Suprapubic skin (tissue), 4 donors: ENCODE measurements at regions not wholly inside any gene's neighbourhood (a gene's known extent, or its start where the extent isn't known, plus 50 kb on each side); places are given as distances from the start of the nearest gene placed in this dataset.

Experiments used
- DNase-seq, 2 donors: peaks; one replicate each; pipeline ENCODE4 v3.0.0-alpha.2; 2019; ENCODE audit warnings: low spot score in 2 of 2
- H3K27ac ChIP-seq: fragments of 200-600 bp; sonication (generic); one replicate; pipeline ENCODE4 v1.5.1; 2019
- H3K27me3 ChIP-seq: fragments of 200-600 bp; sonication (generic); one replicate; pipeline ENCODE4 v1.5.1; 2019
- H3K36me3 ChIP-seq: fragments of 200-600 bp; sonication (generic); one replicate; pipeline ENCODE4 v1.5.1; 2019
- H3K4me1 ChIP-seq: fragments of 200-600 bp; sonication (generic); one replicate; pipeline ENCODE4 v1.5.1; 2019
- H3K4me3 ChIP-seq: fragments of 200-600 bp; sonication (generic); one replicate; pipeline ENCODE4 v1.5.1; 2019; ENCODE audit warnings: mild to moderate bottlenecking
- H3K9me3 ChIP-seq: fragments of 200-600 bp; sonication (generic); one replicate; pipeline ENCODE4 v1.5.1; 2019
- CTCF ChIP-seq, 2 donors: fragments of 200-600 bp in 1 of 2; fragments of 450-650 bp in 1 of 2; sonication (generic) in 1 of 2; IDR thresholded peaks; one replicate each; pipeline ENCODE4 v1.5.1; 2016 to 2019; ENCODE audit warnings: antibody characterized with exemption in 2 of 2, mild to moderate bottlenecking in 1 of 2, moderate library complexity in 1 of 2
- EP300 ChIP-seq: sonication (generic); formaldehyde crosslinking; IDR thresholded peaks from one replicate; pipeline ENCODE4 v1.6.1; 2017; ENCODE audit warnings: antibody characterized with exemption
- POLR2A ChIP-seq, 2 donors: fragments of 450-650 bp; IDR thresholded peaks; one replicate each; pipeline ENCODE4 v1.6.1; 2017; ENCODE audit warnings: antibody characterized with exemption in 2 of 2, mild to moderate bottlenecking in 2 of 2, moderate library complexity in 2 of 2
- POLR2AphosphoS5 ChIP-seq, 3 donors: sonication (generic); formaldehyde crosslinking; IDR thresholded peaks; one replicate each; pipeline ENCODE4 v1.6.1; 2017; ENCODE audit warnings: antibody characterized with exemption in 3 of 3
- WGBS: methylation state at CpG from one replicate; pipeline ENCODE4 v1.1.5; 2018; 5-methylcytosine and 5-hydroxymethylcytosine counted together

GRCh38 chr14:92259613-92260357 is 63.2 kb upstream of the SLC24A4 start:
- WGBS = 88% methylated on average over 6 of the region's 6 CpGs
- Histone ChIP-seq H3K9me3 (no peaks in the 10 kb centered on the region), H3K27ac (no peak overlapping the region), H3K4me1 (peaks cover 3% of the 10 kb centered on the region), H3K4me3 (no peak overlapping the region), H3K27me3 (peaks cover 2% of the 10 kb centered on the region), H3K36me3 (no peaks in the 10 kb centered on the region)
- TF ChIP-seq POLR2AphosphoS5 (IDR thresholded peaks at IDR 0.05) (no peak), EP300 (no peak), POLR2A (IDR thresholded peaks at IDR 0.05) (no peak), CTCF (IDR thresholded peaks at IDR 0.05) (no peak)
- DNase-seq = no peak

GRCh38 chr14:92263681-92264080 is 59.3 kb upstream of the SLC24A4 start:
- Histone ChIP-seq H3K4me1 (no peaks in the 10 kb centered on the region), H3K27me3 (no peaks in the 10 kb centered on the region), H3K27ac (no peak overlapping the region), H3K36me3 (no peaks in the 10 kb centered on the region), H3K4me3 (no peak overlapping the region), H3K9me3 (no peaks in the 10 kb centered on the region)
- WGBS = 26% methylated on average over 8 of the region's 8 CpGs
- no peak for DNase-seq
- TF ChIP-seq POLR2AphosphoS5 (IDR thresholded peaks at IDR 0.05) = no peak
- no peak for TF ChIP-seq POLR2A (IDR thresholded peaks at IDR 0.05)
- no peak for TF ChIP-seq EP300
- TF ChIP-seq CTCF (IDR thresholded peaks at IDR 0.05) = no peak

- Histone ChIP-seq H3K4me3 (no peak overlapping the region), H3K4me1 (no peaks in the 10 kb centered on the region), H3K27ac (no peak overlapping the region), H3K9me3 (no peaks in the 10 kb centered on the region), H3K27me3 (no peaks in the 10 kb centered on the region), H3K36me3 (no peaks in the 10 kb centered on the region)
- WGBS = 74% methylated on average over 4 of the region's 7 CpGs
- TF ChIP-seq POLR2AphosphoS5 (IDR thresholded peaks at IDR 0.05) (no peak), POLR2A (IDR thresholded peaks at IDR 0.05) (no peak), EP300 (no peak), CTCF (IDR thresholded peaks at IDR 0.05) (no peak)
- DNase-seq = no peak
Measured at GRCh38 chr14:92264195-92264594, 58.8 kb upstream of the SLC24A4 start.

GRCh38 chr14:92266216-92266615 is 56.7 kb upstream of the SLC24A4 start:
- DNase-seq = no peak
- H3K36me3 ChIP-seq = no peaks in the 10 kb centered on the region
- H3K27me3 ChIP-seq = no peaks in the 10 kb centered on the region
- TF ChIP-seq POLR2AphosphoS5 (IDR thresholded peaks at IDR 0.05) (no peak), POLR2A (IDR thresholded peaks at IDR 0.05) (no peak), CTCF (IDR thresholded peaks at IDR 0.05) (no peak), EP300 (no peak)
- no peaks in the 10 kb centered on the region for H3K9me3 ChIP-seq
- H3K27ac ChIP-seq = no peak overlapping the region
- H3K4me1 ChIP-seq = no peaks in the 10 kb centered on the region
- no peak overlapping the region for H3K4me3 ChIP-seq
- 84% methylated on average over 10 of the region's 10 CpGs for WGBS
